ENCODE measurements at regions not wholly inside any gene's neighbourhood (a gene's known extent, or its start where the extent isn't known, plus 50 kb on each side); places are given as distances from the start of the nearest gene placed in this dataset.
"Not testable (repeated sequence)": the region's sequence is repeated elsewhere in the genome, so short reads cannot be mapped to it uniquely, and the experiment has no call there.

DNA sequence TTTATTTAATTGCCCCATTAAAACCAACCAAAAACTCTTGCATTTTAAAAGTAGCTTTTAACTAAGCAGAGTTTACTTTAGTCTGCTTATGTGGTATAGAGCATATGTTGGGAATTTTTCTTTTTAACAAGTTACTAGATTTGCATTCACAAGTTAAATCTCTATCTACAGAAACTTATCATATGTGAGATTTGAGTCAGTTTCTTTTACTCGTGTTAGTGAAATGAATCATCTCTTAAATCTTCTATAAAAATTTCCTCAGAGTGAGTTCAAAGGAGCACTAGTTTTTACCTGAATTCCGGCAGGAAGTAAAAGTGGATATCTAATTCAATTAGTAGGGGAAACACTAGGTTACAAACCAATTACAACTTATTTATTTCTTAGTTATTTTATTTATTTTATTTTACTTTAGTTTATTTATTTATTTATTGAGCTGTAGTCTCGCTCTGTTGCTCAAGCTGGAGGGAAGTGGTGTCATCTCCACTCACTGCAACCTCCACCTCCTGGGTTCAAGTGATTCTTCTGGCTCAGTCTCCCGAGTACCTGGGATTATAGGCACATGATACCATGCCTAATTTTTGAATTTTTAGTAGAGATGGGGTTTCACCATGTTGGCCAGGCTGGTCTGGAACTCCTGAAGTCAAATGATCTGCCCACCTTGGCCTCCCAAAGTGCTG lies 1609.6 kb upstream of the B3GALT2 start:
- no peak for FAIRE-seq

GRCh38 chr1:194787001-194787400 lies 1600.6 kb upstream of the B3GALT2 start:
- no peak for DNase-seq (ENCODE audit: insufficient read length, low spot score)
- FAIRE-seq = no peak

More for the DNA sequence above, 1609.6 kb upstream of the B3GALT2 start:
- DNase-seq (ENCODE audit: insufficient read length, low spot score) = no peak

DNA sequence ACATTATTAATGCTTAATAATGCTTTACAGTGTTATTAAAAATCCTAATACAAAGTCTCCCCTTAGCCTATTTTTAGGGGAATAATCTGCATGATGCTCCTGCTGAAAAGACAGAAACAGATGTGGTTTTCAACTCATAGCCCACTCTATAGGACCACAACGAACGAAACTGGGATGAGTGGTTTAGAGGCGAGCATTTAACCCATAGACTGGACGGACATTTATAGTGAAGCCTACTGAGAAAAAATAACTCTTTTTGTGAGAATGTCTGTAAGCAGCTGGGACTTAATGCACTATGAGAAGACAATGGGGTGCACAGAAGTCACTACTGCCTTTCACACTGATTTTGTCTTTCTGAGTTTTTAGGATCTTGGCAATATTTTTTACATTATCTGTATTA lies 1599.6 kb upstream of the B3GALT2 start:
- no peak for FAIRE-seq
- no peak for DNase-seq (ENCODE audit: insufficient read length, low spot score)

DNA sequence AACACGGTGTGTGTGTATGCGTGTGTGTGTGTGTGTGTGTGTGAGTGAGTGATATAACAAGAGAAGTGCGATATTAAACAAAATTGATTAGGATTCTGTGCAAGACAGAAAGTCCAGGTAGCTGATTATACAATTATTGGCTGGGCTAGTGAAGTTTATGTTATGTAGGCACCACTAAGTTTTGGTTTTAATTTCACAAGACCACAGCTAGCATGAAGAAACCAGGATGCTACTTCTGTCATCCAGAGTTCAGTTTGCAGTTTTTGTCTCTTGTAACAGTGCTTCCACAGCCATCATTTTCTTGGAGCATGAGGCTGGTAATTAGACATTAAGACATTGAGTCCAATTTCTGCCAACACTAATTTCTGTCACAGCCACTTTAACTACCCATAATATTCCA lies 1590.2 kb upstream of the B3GALT2 start:
- no peak for DNase-seq (ENCODE audit: insufficient read length, low spot score)
- no peak for FAIRE-seq

DNA sequence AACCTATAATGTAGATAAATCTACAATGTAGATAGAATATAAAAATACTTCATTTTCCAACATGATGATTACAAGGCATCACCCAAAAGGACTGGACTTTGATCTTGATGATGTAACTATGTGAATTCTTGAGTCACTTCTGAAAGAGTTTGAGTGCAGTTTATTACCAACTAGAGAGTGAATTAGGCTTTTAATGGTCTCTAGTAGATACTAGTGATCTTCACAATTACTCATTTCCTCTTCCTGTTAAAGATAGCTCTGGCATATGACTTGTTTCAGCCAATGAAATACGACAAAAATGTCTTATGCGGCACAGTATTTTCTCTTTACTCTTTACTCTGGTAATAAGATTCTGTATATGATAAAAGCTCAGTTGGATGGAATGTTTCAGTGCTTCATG lies 1588.1 kb upstream of the B3GALT2 start:
- no peak for DNase-seq (ENCODE audit: insufficient read length, low spot score)
- FAIRE-seq = no peak

- DNase-seq (ENCODE audit: insufficient read length, low spot score) (no peak), FAIRE-seq (no peak)
These were observed 1569.0 kb upstream of the B3GALT2 start for GRCh38 chr1:194755241-194755994.

DNA sequence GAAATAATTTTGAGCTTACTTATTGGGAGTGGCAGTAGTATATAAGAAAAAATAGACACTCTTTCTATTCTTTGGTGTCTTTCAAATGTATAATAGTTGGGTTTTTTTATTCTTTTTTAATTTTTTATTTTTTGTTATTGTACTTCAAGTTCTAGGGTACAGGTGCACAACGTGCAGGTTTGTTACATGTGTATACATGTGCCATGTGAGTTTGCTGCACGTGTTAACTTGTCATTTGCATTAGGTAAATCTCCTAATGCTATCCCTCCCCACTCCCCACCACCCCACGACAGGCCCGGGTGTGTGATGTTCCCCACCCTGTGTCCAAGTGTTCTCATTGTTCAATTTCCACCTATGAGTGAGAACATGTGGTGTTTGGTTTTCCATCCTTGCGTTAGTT lies 1552.4 kb upstream of the B3GALT2 start:
- DNase-seq (ENCODE audit: insufficient read length, low spot score); FAIRE-seq: not testable (repeated sequence)

GRCh38 chr1:194734970-194735369 lies 1548.6 kb upstream of the B3GALT2 start:
- FAIRE-seq (no peak), DNase-seq (ENCODE audit: insufficient read length, low spot score) (no peak)

DNA sequence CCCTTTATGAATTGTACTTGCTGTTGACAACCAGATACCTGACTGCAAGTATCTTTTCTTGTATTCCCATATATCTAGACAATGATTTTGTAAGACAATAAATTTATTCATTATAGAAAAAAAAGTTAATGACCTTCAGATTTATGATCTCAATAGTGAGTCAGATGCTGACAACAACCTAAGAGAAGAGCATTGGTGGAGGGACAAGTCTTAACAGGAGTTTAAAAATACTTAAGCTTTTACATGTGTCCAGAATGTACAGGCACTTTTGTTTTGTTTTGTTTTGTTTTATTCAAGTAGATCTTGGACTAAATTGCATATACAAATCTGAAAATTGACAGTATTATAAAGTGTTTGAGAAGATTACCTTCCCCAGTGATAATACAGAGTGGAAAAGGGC lies 1544.6 kb upstream of the B3GALT2 start:
- no peak for FAIRE-seq

GRCh38 chr1:194730304-194730703 lies 1543.9 kb upstream of the B3GALT2 start:
- DNase-seq (ENCODE audit: insufficient read length, low spot score) = no peak
- no peak for FAIRE-seq

More for the DNA sequence above, 1544.6 kb upstream of the B3GALT2 start:
- DNase-seq (ENCODE audit: insufficient read length, low spot score) = no peak

GRCh38 chr1:194723067-194723466 lies 1536.7 kb upstream of the B3GALT2 start:
- DNase-seq (ENCODE audit: insufficient read length, low spot score) (no peak), FAIRE-seq (no peak)

DNA sequence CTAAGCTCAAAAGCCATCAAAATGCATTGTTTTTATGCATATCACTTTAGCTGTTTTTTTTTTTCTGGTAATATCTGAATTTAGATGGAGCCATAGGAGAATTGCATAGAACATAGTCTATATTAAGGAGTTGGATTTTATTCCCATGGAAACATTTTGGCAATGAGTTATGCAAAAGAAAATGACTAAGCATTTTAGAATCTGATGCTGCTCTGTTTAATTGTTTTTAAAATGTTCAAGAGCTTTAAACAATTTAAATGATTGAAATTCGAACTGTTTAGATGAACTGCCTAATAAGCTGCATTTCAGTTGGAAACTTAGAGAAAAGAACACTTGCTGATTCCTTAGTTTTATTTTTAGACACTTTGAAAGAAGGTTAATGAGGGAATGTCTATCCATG lies 1531.5 kb upstream of the B3GALT2 start:
- no peak for DNase-seq (ENCODE audit: insufficient read length, low spot score)
- FAIRE-seq = no peak

GRCh38 chr1:194717334-194717733 lies 1530.9 kb upstream of the B3GALT2 start:
- DNase-seq (ENCODE audit: insufficient read length, low spot score) (no peak), FAIRE-seq (no peak)

GRCh38 chr1:194710671-194711070 lies 1524.3 kb upstream of the B3GALT2 start:
- FAIRE-seq (no peak), DNase-seq (ENCODE audit: insufficient read length, low spot score) (no peak)

DNA sequence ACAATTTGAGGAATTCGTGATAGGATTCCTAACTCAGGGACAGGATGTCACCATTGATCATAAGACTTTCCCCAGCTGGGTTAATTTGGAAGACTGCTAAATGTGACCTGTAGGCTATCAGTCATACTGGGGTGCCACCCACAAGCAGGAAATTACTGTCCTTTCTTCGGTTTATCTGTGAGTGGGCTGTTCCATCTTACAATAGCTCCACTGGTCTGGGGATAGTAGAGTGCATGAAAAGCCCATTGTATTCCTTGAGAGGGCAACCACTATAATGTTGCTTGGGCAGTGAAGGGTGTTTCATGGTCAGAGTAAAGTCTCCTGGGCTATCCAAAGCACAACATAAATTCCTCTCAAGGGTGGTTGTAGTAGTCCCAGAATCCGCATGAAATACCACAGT lies 1523.0 kb upstream of the B3GALT2 start:
- DNase-seq (ENCODE audit: insufficient read length, low spot score) (no peak), FAIRE-seq (no peak)

- FAIRE-seq = no peak
- no peak for DNase-seq (ENCODE audit: insufficient read length, low spot score)
These were observed 1520.7 kb upstream of the B3GALT2 start for GRCh38 chr1:194707074-194707473.

GRCh38 chr1:194705123-194705854 lies 1518.9 kb upstream of the B3GALT2 start:
- no peak for DNase-seq (ENCODE audit: insufficient read length, low spot score)
- FAIRE-seq = no peak

- FAIRE-seq (no peak), DNase-seq (ENCODE audit: insufficient read length, low spot score) (no peak)
These were observed 1512.5 kb upstream of the B3GALT2 start for GRCh38 chr1:194698908-194699318.

GRCh38 chr1:194693244-194693643 lies 1506.8 kb upstream of the B3GALT2 start:
- no peak for DNase-seq (ENCODE audit: insufficient read length, low spot score)
- FAIRE-seq = no peak

- no peak for FAIRE-seq
- DNase-seq (ENCODE audit: insufficient read length, low spot score) = no peak
These were observed 1498.2 kb upstream of the B3GALT2 start for GRCh38 chr1:194684636-194685035.

- FAIRE-seq (no peak), DNase-seq (ENCODE audit: insufficient read length, low spot score) (no peak)
These were observed 1471.7 kb upstream of the B3GALT2 start for GRCh38 chr1:194658090-194658439.

DNA sequence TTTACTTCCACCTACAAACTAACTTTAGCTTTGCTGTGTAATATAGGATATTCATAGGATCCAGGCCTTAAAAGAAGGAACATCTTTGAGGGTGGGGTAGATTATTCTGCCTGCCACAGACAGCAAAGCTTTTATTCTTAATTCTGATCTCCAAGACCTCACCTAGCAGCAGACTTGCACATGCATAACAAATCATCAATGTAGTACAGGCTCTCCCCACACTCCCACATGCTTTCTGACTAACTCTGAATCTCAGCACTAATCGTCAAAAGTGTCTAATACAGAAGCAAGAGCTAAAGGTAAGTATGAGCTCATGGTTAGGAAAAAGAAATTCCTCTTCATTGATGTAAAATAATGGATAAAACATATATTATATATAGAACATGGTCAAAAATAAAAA lies 1468.5 kb upstream of the B3GALT2 start:
- no peak for DNase-seq (ENCODE audit: insufficient read length, low spot score)
- FAIRE-seq = no peak

Measured in GM19239 (cell line).